LoVo (cell line): ENCODE measurements at regions not wholly inside any gene's neighbourhood (a gene's known extent, or its start where the extent isn't known, plus 50 kb on each side); places are given as distances from the start of the nearest gene placed in this dataset.

ENCODE experiments used
- DNase-seq: peaks from one replicate; pipeline ENCODE4 v3.0.0-alpha.2; 2016; ENCODE audit warnings: low spot score

- no peak for DNase-seq
These were observed 158.9 kb upstream of the PLEKHA5 start for GRCh38 chr12:18970603-18971002.

GRCh38 chr12:18971932-18972331 lies 157.6 kb upstream of the PLEKHA5 start:
- DNase-seq = no peak

- no peak for DNase-seq
These were observed 153.6 kb upstream of the PLEKHA5 start for GRCh38 chr12:18975933-18976332.

GRCh38 chr12:18979401-18980126 lies 150.0 kb upstream of the PLEKHA5 start:
- no peak for DNase-seq

- no peak for DNase-seq
These were observed 147.8 kb upstream of the PLEKHA5 start for GRCh38 chr12:18981732-18982131.

- DNase-seq = no peak
These were observed 147.1 kb upstream of the PLEKHA5 start for GRCh38 chr12:18982226-18982949.

GRCh38 chr12:18983854-18984253 lies 145.7 kb upstream of the PLEKHA5 start:
- no peak for DNase-seq

- no peak for DNase-seq
These were observed 138.7 kb upstream of the PLEKHA5 start for GRCh38 chr12:18990856-18991255.

GRCh38 chr12:18992336-18992735 lies 137.2 kb upstream of the PLEKHA5 start:
- DNase-seq = no peak

- no peak for DNase-seq
These were observed 130.9 kb upstream of the PLEKHA5 start for GRCh38 chr12:18998343-18999261.

GRCh38 chr12:19000836-19001235 lies 128.7 kb upstream of the PLEKHA5 start:
- DNase-seq = no peak

GRCh38 chr12:19002216-19002615 lies 127.3 kb upstream of the PLEKHA5 start:
- DNase-seq = no peak

- DNase-seq = no peak
These were observed 126.4 kb upstream of the PLEKHA5 start for GRCh38 chr12:19003141-19003540.

- no peak for DNase-seq
These were observed 125.4 kb upstream of the PLEKHA5 start for GRCh38 chr12:19003987-19004619.

- no peak for DNase-seq
These were observed 124.2 kb upstream of the PLEKHA5 start for GRCh38 chr12:19005257-19005801.

GRCh38 chr12:19006626-19007137 lies 122.9 kb upstream of the PLEKHA5 start:
- DNase-seq = no peak

GRCh38 chr12:19008102-19008501 lies 121.4 kb upstream of the PLEKHA5 start:
- DNase-seq = no peak

GRCh38 chr12:19010087-19010486 lies 119.4 kb upstream of the PLEKHA5 start:
- no peak for DNase-seq

GRCh38 chr12:19010726-19011125 lies 118.8 kb upstream of the PLEKHA5 start:
- DNase-seq = no peak

GRCh38 chr12:19012965-19013364 lies 116.6 kb upstream of the PLEKHA5 start:
- no peak for DNase-seq

GRCh38 chr12:19014240-19014639 lies 115.3 kb upstream of the PLEKHA5 start:
- no peak for DNase-seq

GRCh38 chr12:19015285-19015684 lies 114.2 kb upstream of the PLEKHA5 start:
- DNase-seq = no peak
